ENCODE measurements at regions not wholly inside any gene's neighbourhood (a gene's known extent, or its start where the extent isn't known, plus 50 kb on each side); places are given as distances from the start of the nearest gene placed in this dataset.

- DNase-seq (ENCODE audit: low read depth, low spot score) = no peak
Measured at GRCh38 chr12:34190054-34190453, 167.8 kb downstream of the ALG10 start.

- no peak for DNase-seq (ENCODE audit: low read depth, low spot score)
Measured at GRCh38 chr12:34198924-34199323, 176.6 kb downstream of the ALG10 start.

GRCh38 chr12:34203866-34204620, 181.7 kb downstream of the ALG10 start:
- DNase-seq (ENCODE audit: low read depth, low spot score) = no peak

GRCh38 chr12:34204830-34205285, 182.6 kb downstream of the ALG10 start:
- no peak for DNase-seq (ENCODE audit: low read depth, low spot score)

- DNase-seq (ENCODE audit: low read depth, low spot score) = no peak
Measured at GRCh38 chr12:34205401-34205800, 183.1 kb downstream of the ALG10 start.

GRCh38 chr12:34206061-34206785, 183.9 kb downstream of the ALG10 start:
- no peak for DNase-seq (ENCODE audit: low read depth, low spot score)

GRCh38 chr12:34207858-34208257, 185.6 kb downstream of the ALG10 start:
- no peak for DNase-seq (ENCODE audit: low read depth, low spot score)

- DNase-seq (ENCODE audit: low read depth, low spot score) = no peak
Measured at GRCh38 chr12:34208331-34209258, 186.3 kb downstream of the ALG10 start.

GRCh38 chr12:34209259-34209835, 187.1 kb downstream of the ALG10 start:
- no peak for DNase-seq (ENCODE audit: low read depth, low spot score)

- DNase-seq (ENCODE audit: low read depth, low spot score) = no peak
Measured at GRCh38 chr12:34210183-34210582, 187.9 kb downstream of the ALG10 start.

GRCh38 chr12:34210689-34211530, 188.6 kb downstream of the ALG10 start:
- no peak for DNase-seq (ENCODE audit: low read depth, low spot score)

GRCh38 chr12:34212651-34213050, 190.4 kb downstream of the ALG10 start:
- DNase-seq (ENCODE audit: low read depth, low spot score) = no peak

- DNase-seq (ENCODE audit: low read depth, low spot score) = no peak
Measured at GRCh38 chr12:34214011-34214410, 191.7 kb downstream of the ALG10 start.

GRCh38 chr12:34215213-34215892, 193.1 kb downstream of the ALG10 start:
- no peak for DNase-seq (ENCODE audit: low read depth, low spot score)

- DNase-seq (ENCODE audit: low read depth, low spot score) = no peak
Measured at GRCh38 chr12:34215893-34216285, 193.6 kb downstream of the ALG10 start.

- DNase-seq (ENCODE audit: low read depth, low spot score) = no peak
Measured at GRCh38 chr12:34217660-34218059, 195.4 kb downstream of the ALG10 start.

- DNase-seq (ENCODE audit: low read depth, low spot score) = peak; percentile 36
Measured at GRCh38 chr12:34218193-34219045, 196.1 kb downstream of the ALG10 start.

- DNase-seq (ENCODE audit: low read depth, low spot score) = no peak
Measured at GRCh38 chr12:34219046-34219770, 196.9 kb downstream of the ALG10 start.

Data from astrocyte of the hippocampus (primary cell).